ENCODE measurements at regions not wholly inside any gene's neighbourhood (a gene's known extent, or its start where the extent isn't known, plus 50 kb on each side); places are given as distances from the start of the nearest gene placed in this dataset.

DNA sequence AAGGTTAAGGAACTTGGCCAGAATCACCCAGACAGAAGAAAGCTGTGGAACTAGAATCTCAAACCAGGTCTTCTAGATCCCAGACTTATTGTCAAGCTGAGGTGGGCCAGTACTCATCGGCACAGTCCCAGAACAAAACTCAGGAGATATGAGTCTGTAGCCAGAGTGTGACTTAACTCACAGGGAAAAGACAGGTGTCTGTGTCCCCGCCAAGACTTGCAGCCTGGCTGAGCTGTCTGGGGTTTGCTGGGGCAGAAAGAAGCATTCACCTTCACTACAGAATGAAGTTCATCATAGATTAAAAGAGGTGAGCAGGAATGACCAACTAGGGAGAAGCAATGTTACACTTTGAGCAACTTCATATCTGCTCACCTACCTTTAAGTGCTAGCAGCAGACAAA is 257.2 kb downstream of the FOXO1 start:
- TF ChIP-seq PHB2 (IDR thresholded peaks at IDR 0.05; ENCODE audit: low read depth), result no peak
- TF ChIP-seq, protein P1, sequence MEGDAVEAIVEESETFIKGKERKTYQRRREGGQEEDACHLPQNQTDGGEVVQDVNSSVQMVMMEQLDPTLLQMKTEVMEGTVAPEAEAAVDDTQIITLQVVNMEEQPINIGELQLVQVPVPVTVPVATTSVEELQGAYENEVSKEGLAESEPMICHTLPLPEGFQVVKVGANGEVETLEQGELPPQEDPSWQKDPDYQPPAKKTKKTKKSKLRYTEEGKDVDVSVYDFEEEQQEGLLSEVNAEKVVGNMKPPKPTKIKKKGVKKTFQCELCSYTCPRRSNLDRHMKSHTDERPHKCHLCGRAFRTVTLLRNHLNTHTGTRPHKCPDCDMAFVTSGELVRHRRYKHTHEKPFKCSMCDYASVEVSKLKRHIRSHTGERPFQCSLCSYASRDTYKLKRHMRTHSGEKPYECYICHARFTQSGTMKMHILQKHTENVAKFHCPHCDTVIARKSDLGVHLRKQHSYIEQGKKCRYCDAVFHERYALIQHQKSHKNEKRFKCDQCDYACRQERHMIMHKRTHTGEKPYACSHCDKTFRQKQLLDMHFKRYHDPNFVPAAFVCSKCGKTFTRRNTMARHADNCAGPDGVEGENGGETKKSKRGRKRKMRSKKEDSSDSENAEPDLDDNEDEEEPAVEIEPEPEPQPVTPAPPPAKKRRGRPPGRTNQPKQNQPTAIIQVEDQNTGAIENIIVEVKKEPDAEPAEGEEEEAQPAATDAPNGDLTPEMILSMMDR (IDR thresholded peaks at IDR 0.05 in 2 of 3, conservative IDR thresholded peaks at IDR 0.05 in 1 of 3; ENCODE audit: insufficient read depth in 2 of 3, low read depth in 1 of 3, low read length in 3 of 3), result no peak
- TF ChIP-seq, protein P2, sequence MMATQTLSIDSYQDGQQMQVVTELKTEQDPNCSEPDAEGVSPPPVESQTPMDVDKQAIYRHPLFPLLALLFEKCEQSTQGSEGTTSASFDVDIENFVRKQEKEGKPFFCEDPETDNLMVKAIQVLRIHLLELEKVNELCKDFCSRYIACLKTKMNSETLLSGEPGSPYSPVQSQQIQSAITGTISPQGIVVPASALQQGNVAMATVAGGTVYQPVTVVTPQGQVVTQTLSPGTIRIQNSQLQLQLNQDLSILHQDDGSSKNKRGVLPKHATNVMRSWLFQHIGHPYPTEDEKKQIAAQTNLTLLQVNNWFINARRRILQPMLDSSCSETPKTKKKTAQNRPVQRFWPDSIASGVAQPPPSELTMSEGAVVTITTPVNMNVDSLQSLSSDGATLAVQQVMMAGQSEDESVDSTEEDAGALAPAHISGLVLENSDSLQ (IDR thresholded peaks at IDR 0.05), result no peak
